ENCODE measurements at regions not wholly inside any gene's neighbourhood (a gene's known extent, or its start where the extent isn't known, plus 50 kb on each side); places are given as distances from the start of the nearest gene placed in this dataset.

GRCh38 chr19:30717381-30717780 is 345.2 kb downstream of the ZNF536 start:
- H3K36me3 ChIP-seq, result peaks cover 0 to 3% (median 0%) of the 10 kb centered on the region in 3 donors
- WGBS, 2 donors, result 76 to 87% methylated on average over 5 of the region's 5 CpGs
- H3K4me1 ChIP-seq, result peaks cover 0 to 18% (median 6%) of the 10 kb centered on the region in 4 donors
- no peaks in the 10 kb centered on the region for H3K27me3 ChIP-seq
- DNase-seq (ENCODE audit: low spot score in 2 of 2), result no peak
- no peaks in the 10 kb centered on the region for H3K9me3 ChIP-seq
- H3K27ac ChIP-seq, result no peak overlapping the region
- H3K4me3 ChIP-seq, result no peak overlapping the region
- TF ChIP-seq CTCF (IDR thresholded peaks at IDR 0.05) (no peak), POLR2A (IDR thresholded peaks at IDR 0.05) (no peak), EP300 (IDR thresholded peaks at IDR 0.05) (no peak)

- no peak overlapping the region for H3K4me3 ChIP-seq
- H3K27ac ChIP-seq, result no peak overlapping the region
- no peaks in the 10 kb centered on the region for H3K9me3 ChIP-seq
- WGBS, 2 donors, result 61 to 67% methylated on average over 7 of the region's 7 CpGs
- H3K4me1 ChIP-seq, result no peaks in the 10 kb centered on the region
- peaks cover 0 to 3% (median 0%) of the 10 kb centered on the region in 3 donors for H3K36me3 ChIP-seq
- TF ChIP-seq CTCF (IDR thresholded peaks at IDR 0.05) (no peak), EP300 (IDR thresholded peaks at IDR 0.05) (no peak), POLR2A (IDR thresholded peaks at IDR 0.05) (no peak)
- DNase-seq (ENCODE audit: low spot score in 2 of 2), result no peak
- no peaks in the 10 kb centered on the region for H3K27me3 ChIP-seq
Measured at GRCh38 chr19:30712431-30713337, 340.5 kb downstream of the ZNF536 start.

- no peak overlapping the region for H3K27ac ChIP-seq
- TF ChIP-seq POLR2A (IDR thresholded peaks at IDR 0.05), result no peak
- TF ChIP-seq CTCF (IDR thresholded peaks at IDR 0.05), result no peak
- no peak for TF ChIP-seq EP300 (IDR thresholded peaks at IDR 0.05)
- H3K4me1 ChIP-seq, result no peaks in the 10 kb centered on the region
- peaks cover 0 to 3% (median 0%) of the 10 kb centered on the region in 3 donors for H3K36me3 ChIP-seq
- 91 to 94% methylated on average over 4 of the region's 4 CpGs for WGBS, 2 donors
- H3K27me3 ChIP-seq, result no peaks in the 10 kb centered on the region
- H3K4me3 ChIP-seq, result no peak overlapping the region
- DNase-seq (ENCODE audit: low spot score in 2 of 2), result no peak
- H3K9me3 ChIP-seq, result no peaks in the 10 kb centered on the region
Measured at GRCh38 chr19:30711826-30712225, 339.6 kb downstream of the ZNF536 start.

GRCh38 chr19:30711296-30711695 is 339.1 kb downstream of the ZNF536 start:
- Histone ChIP-seq H3K4me1 (no peaks in the 10 kb centered on the region), H3K27me3 (no peaks in the 10 kb centered on the region), H3K4me3 (no peak overlapping the region), H3K27ac (no peak overlapping the region), H3K9me3 (no peaks in the 10 kb centered on the region), H3K36me3 (peaks cover 0 to 3% (median 0%) of the 10 kb centered on the region in 3 donors)
- TF ChIP-seq POLR2A (IDR thresholded peaks at IDR 0.05) (no peak), CTCF (IDR thresholded peaks at IDR 0.05) (no peak), EP300 (IDR thresholded peaks at IDR 0.05) (no peak)
- DNase-seq (ENCODE audit: low spot score in 2 of 2), result no peak
- 63 to 70% methylated on average over 17 of the region's 17 CpGs for WGBS, 2 donors

- H3K27me3 ChIP-seq, result no peaks in the 10 kb centered on the region
- DNase-seq (ENCODE audit: low spot score in 2 of 2), result no peak
- 82 to 85% methylated on average over 12 of the region's 12 CpGs for WGBS, 2 donors
- TF ChIP-seq EP300 (IDR thresholded peaks at IDR 0.05) (no peak), CTCF (IDR thresholded peaks at IDR 0.05) (no peak), POLR2A (IDR thresholded peaks at IDR 0.05) (no peak)
- no peak overlapping the region for H3K27ac ChIP-seq
- peaks cover 0 to 3% (median 0%) of the 10 kb centered on the region in 3 donors for H3K36me3 ChIP-seq
- no peak overlapping the region for H3K4me3 ChIP-seq
- H3K4me1 ChIP-seq, result no peaks in the 10 kb centered on the region
- no peaks in the 10 kb centered on the region for H3K9me3 ChIP-seq
Measured at GRCh38 chr19:30710721-30711120, 338.5 kb downstream of the ZNF536 start.

All from tibial nerve (tissue), 4 donors.